ENCODE measurements at regions not wholly inside any gene's neighbourhood (a gene's known extent, or its start where the extent isn't known, plus 50 kb on each side); places are given as distances from the start of the nearest gene placed in this dataset.
A peak's percentile ranks its signal among the peaks of the same experiment; 100 is the strongest.
"Not testable (repeated sequence)": the region's sequence is repeated elsewhere in the genome, so short reads cannot be mapped to it uniquely, and the experiment has no call there.

DNA sequence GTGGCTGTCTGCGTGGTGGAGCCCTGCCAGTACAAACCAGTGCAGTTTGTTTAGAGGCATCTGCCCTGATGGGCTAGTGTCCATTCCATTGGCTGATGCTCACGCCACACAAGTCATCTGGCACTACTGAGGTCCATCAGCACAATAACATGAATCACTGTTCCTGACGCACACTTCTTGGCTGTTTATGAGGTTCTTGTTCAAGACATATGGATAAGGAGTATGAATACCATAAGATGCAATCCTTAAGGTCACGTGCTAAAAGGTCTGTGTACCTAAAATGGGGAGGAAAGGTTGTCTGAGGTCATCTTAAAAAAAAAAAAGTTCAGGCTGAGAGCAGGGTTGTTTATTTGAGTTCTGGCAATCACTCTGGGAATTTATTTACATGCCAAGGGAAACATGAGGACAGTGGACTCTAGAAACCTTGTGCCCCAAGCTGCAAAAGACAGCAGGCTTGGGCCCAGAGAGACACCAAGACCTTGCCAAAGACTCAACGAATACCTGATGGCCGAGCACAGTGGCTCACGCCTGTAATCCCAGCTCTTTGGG lies 54.1 kb upstream of the SHLD1 start:
- no peak for DNase-seq

DNA sequence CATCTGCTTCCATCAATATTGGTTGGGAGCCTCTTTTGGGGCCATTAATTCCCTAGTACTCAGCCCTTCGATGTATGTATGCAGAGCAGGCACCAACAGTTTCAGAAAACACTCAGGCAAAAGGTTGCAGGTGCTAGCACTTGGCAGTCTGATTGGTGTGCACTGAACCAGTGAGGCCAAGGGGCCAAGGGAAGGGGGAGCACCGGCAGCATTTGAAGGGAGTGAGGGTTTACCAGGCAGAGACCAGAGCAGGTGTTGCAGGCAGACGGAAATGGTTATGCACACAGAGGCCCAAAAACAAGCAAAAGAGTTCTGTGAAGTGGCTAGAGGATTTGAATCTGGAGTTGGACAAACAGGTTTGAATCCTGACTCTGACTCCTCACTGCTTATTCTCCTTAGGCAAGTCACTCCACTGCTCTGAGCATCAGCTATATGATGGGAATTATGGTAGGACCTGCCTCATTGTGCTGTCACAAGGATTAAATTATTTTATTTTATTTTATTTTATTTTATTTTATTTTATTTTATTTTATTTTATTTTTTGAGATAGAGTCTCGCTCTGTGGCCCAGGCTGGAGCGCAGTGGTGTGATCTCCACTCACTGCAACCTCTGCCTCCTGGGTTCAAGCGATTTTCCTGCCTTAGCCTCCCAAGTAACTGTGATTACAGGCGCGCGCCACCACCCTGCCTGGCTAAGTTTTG lies 58.1 kb upstream of the SHLD1 start:
- DNase-seq: no peak

DNA sequence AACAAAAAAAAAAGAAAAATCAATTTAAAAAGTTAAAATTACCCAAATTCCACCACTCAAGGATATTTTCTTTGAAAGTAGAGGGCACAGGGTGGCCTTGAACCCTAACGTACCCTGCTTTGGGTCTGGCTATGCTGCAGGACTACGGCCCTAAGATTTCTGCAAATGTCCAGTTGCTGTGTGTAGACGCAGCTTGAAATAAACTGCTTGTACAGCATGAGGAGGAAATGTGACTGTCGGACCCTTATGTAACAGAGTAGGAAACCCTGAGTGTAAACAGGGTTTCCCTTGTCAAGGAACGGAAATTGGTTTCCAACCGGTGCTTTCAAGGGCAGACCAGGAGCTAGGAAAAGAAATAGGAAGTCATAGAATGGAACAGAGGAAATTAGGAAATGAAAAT lies 60.7 kb upstream of the SHLD1 start:
- no peak for DNase-seq

DNA sequence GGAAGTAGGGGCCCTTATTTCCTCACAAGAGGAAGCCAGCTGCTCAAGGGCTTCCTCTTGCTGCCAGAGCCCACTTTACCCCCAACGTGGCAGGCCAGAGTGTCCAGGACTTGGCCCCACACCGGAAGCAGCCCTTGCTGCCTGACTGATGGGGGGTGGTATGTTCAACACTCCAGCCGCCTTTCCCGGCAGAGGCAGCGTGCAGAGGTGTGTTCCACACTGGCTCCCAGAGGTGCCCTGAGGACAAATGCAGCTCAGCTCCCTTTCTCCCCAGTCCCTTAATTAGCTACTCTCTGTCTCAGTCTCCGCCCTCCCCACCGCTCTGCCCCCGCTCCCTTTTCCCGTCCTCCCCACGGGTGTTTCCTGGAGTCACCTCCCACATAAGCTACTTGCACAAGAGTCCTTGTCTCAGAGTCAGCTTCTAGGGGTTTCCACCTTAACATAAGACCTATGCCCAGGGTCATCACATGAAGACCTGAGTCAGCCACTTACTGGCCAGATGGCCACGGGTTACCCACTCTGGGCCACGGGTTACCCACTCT lies 61.7 kb upstream of the SHLD1 start:
- no peak for DNase-seq

DNA sequence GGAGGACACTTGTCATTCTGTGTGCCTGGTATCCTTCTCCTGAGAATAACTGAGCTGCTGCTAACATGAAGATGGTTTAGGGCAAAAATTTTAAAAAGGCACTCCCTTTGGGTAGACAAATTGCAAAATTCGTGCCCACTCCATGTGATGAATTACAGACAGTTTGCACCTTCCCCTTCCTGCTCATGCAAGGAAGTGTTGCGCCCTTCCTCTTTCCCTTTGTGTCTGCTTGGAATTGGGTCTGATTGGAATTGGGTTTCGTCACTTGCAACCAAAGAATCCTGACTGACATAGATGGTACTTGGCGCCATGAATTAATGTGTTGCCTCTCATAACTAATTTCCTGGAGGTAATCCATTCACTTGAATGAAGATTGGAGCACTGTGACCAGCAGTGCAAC lies 62.3 kb upstream of the SHLD1 start:
- DNase-seq: no peak

DNA sequence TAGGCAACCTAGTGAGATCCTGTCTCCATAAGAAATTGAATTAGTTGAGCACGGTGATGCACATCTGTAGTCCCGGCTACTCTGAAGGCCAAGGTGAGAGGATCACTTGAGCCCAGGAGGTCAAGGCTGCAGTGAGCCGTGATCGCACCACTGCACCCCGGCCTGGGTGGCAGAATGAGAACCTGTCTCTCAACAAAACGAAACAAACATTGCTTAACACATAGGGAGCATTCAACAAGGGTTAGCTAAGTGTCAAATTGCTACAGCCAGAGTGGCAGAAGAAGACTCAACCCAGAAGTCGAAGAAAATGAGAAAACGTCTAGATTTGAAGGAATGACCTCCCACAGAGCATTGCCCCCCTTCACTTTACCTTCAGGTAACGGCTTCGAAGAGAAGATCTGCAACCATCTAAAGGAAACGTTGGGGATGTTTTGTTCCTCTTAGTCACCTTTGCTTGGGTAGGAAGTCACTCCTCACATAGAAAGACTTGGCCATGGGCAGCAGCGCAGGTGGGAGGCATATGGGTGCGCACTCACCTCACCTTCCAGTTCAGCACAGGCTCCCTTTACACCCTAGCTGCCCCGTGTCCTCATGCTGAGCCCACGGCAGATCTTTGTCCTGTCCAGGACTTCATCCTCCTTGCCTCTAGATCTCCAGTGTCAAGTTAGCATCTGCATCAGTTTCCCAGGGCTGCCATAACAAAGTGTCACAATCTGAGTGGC lies 63.7 kb upstream of the SHLD1 start:
- no peak for DNase-seq

DNA sequence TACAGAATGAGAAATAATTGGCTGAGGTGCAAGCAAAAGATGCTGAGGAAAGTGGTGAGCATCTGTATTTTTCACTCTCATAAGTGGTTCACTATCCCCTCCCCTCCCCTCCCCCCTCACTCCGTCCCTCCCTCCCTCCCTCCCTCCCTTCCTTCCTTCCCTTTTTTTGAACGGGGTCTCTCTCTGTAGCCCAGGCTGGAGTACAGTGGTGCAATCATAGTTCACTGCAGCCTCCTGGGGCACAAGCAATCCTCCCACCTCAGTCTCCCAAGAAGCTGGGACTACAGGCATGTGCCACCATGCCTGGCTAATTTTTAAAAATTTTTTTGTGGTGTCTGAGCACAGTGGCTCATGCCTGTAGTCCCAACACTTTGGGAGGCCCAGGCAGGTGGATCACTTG lies 67.6 kb upstream of the SHLD1 start:
- DNase-seq: not testable (repeated sequence)

DNA sequence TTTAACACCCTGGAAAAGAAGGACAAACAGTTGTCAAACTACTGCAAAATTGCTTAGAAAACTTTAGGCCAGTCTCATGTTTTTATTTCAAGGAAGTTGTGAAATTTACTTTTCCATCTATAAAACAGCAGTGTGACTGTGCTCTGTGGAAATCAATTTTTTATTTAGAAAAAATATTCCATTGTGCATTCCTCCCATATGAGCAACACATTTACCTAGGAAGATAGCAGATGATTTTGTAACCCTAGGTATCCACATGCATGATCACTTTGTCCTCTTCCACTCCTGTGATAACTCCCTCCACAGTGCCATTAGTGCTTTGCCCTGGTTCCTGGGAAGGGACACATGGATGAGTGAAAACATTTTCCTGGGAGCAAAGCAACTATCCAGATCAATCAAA lies 69.4 kb upstream of the GPCPD1 start:
- DNase-seq: no peak

DNA sequence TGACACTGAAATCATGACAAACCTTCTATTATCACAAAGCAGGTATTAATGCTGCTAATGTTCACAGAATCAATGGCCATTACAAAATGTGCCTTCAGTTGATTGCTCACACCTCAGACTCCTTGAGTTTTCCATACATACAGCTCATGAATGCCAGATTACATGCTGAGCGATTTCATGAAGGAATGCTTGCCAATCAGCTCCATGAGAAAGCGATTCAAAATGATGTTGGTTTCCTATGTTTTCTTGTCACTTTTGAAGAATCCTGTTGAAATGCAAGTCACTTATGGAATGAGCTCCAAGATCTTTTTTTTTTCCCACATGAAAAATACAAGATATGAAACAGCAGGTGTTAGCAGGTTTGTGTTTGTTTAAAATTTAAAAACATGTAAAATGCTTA lies 68.0 kb upstream of the GPCPD1 start:
- no peak for DNase-seq

DNA sequence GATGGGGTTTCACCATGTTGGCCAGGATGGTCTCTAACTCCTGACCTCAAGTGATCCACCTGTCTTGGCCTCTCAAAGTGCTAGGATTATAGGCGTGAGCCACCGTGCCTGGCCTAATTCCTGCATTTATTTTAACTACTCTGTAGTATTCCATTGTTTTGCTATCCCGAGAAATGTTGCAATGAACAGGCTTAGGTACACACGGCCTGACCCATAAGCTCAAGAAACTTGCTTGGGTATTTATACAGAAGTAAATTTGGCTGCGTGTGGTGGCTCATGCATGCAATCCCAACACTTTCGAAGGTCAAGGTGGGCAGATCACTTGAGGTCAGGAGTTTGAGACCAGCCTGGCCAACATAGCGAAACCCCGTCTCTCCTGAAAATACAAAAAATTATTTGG lies 67.1 kb upstream of the GPCPD1 start:
- DNase-seq: not testable (repeated sequence)

DNA sequence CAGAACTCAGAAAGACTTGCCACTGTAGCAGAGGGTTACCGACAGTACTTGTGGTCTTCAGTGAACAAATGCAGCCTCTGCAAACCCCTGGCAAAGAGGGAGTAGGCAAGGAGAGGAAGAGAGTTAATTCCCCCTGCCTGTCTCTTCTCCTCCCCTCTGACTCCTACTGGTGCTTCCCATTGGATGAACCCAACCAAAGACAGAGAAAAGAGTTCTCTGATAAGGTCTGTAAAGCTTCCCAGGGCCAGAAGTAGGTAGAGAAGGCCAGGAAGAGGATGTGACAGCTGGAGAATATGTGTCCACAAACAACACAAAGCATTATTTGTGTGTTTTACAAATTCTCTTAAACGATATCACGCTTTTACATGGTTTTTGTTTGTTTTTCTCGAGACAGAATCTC lies 66.6 kb upstream of the GPCPD1 start:
- no peak for DNase-seq

DNA sequence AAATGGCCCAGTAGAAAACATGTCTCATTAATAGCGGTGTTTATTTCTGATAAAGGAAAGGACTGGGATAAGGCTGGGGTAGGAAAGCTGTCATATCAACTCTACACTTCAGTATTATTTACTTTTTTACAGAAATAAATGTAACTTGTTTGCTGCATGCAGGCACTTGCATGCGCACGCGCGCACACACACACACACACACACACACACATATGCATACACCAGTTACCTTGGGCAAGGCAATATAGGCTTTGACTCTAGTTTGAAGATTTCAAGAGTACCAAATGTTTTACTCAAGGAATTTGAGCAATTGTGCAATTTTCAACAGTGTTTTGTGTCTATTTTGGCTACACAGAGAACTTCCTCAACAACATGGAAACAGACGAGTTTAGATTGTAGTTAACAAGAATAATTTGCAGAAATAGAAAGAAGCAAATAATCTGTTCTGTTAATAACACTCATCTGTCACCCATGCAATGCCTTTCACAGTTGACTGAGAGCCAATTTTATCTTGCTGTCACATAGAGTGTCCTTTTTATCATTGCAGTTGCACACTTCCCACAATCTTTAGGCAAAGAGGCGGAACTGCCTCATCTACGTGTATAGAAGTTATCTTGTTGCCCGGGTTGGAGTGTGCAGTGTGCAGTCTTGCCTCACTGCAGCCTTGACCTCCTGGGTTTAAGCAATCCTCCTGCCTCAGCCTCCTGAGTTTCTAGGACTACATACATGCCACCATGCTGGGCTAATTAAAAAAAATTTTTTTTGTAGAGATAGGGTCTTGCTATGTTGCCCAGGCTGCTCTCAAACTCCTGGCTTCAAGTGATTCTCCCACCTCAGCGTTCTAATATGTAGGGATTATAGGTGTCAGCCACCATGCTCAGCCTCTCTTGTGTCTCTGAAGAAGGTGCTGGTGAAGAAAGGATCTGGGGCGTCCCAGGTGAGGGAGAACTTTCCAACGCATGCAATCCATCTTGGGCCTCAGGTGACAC lies 64.6 kb upstream of the GPCPD1 start:
- no peak for DNase-seq

DNA sequence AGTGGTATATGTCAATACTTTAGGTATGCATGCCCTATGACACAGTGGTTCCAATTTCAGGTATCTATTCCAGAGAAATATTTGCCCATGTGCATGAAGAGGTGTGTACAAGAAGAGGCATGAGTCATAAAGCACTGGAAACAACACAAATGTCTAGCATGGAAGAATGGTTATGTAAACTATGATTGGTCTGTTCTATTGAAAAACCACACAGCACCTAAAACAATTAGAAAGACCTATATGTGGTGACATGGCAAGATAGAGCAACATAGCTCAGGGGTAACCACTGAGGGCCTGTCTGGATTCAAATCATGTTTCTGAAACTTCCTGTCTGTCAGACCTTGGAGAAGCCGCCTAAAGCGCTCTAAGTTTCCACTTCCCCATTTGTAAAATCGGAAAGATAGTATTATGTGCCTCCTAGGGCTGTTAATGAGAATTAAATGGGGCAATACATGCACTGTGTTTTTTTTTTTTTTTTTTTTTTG lies 63.4 kb upstream of the GPCPD1 start:
- peak; percentile 10 to 17 for DNase-seq

DNA sequence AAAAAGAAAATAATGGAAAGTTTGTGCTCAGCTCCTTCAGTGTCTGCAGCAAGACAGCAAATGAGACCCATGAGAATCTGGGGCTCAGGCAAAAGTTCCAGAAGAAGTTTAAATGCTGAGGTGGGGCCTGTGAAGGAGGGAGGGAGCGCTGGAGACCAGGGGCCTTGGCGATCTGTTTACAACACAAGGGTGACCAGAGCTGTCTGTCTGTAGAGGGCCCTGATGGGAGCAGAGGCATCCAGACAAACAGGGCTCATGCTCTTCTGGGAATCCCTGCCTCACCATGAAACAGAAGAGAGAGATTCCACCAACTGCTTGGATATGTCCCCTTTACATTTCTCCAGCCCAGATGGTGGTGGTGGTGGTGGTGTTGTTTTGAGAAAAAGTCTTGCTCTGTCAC lies 60.1 kb upstream of the GPCPD1 start:
- no peak for DNase-seq

DNA sequence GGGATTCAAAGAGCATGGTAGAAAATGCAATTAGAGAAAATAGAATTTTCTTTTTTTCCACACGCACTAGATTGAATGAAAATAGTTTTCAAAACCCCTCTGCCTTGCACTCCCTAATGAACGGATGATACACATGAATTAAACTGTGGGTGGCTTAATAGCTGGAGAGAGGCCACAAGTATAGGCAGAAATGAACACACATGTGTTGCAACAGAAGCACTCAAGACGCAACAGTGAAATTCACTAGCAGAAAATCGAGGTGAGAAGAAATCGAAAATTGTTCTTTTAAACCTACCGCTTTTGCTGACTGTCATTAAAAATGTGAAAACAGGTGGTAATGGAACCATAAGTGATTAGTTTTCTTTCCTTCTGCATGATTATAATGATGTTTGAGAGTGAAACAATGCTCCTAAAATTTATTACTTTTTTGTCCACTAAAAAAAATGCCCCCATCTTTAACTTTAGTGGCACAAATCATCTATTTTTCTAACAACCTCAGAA lies 59.3 kb upstream of the GPCPD1 start:
- DNase-seq: no peak

DNA sequence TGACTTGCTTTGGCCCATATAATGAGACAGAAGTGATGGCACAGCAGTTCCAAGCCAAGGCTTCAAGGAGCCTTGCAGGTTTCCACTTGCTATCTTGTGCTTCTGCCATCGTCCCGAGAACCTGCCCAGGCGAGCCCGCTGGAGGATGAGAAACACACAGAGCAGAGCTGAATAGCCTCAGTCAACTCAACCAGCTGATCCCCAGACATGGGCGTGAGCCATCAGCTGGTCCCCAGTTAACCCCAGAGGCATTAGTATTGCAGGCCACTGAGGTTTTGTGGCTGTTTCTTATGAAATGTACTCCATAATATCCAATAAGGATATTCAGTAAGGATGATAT lies 57.7 kb upstream of the GPCPD1 start:
- no peak for DNase-seq

DNA sequence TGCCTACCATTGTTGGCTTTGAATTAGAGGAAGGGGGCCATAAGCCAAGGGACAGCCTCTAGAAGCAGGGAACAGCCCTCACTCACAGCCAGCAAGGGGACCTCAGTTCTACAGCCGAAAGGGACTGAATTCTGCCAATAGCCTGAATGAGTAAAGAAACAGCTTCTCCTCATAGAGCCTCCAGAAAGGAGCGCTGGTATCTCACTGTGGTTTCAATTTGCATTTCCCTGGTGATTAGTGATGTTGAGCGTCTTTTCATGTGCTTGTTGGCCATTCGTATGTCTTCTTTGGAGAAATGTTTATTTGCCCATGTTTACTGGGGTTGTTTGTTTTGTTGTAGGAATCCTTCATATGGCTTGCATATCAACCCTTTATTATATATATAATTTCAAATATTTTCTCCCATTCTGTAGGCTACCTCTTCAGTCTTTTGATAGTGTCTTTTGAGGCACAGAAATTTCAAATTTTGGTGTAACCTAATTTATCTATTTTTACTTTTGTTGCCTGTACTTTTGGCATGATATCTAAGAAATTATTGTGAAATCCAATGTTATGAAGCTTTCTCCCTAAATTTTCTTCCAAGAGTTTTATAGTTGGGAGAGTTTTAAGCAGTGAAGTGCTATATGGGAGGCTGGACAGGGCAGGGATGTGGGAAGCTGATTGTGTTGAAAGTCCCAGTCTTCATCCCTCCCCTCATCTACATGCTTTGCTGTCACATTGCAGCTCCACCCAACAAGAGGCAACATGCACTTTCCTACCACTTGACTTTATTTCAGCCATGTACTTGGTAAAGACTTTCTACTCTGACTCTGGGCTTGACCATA lies 57.1 kb upstream of the GPCPD1 start:
- no peak for DNase-seq

DNA sequence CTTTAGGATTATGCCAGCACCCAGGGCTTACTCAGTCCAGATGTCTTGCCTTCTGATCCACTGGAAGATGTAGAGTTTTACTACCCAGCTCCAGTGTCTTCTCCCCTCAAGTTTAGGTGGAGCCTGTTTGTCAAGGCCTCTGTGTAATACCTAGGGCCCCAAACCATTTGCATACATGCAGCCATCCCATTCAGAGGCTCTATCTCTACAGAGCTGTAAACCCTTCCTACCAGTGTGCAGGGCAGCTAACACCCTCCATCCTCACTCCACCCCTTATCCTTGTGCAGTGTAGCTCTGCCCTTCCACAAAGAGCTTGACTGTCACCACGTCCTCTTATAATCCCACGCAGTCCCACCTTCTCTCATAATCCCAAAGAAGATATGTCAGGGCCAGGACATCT lies 54.6 kb upstream of the GPCPD1 start:
- no peak for DNase-seq

DNA sequence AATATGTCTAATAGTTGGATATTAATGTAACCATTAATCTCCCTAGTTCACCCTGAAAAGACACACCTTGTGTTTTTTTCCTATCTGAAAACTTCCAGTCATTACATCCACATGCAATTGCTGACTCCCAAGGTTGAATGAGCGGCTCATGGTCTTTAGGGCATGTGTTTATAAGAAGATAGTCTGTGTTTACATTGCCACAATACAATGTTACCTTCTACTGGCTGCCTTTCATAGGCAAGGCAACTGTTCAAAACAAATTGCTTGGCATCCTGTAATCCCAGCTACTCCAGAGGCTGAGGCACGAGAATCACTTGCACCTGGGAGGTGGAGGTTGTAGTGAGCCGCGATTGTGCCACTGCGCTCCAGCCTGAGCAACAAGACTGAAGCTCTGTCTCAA lies 52.6 kb upstream of the GPCPD1 start:
- DNase-seq: no peak

DNA sequence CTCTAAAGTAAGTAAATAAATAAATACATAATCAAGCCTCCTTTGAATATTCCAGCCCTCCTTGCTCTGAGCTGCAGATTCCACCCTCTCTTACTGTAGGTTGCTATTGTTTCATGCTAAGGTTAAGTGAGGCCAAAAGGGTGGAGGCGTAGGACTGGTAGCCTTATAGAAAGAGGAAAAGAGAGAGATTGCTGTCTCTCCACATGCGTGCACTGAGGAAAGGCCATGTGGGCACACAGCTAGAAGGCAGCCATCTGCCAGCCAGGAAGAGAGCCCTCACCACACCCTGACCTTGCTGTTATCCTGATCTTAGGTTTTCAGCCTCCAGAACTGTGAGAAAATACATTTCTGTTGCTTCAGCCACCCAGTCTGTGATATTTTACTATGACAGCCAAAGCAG lies 52.0 kb upstream of the GPCPD1 start:
- DNase-seq: no peak

DNA sequence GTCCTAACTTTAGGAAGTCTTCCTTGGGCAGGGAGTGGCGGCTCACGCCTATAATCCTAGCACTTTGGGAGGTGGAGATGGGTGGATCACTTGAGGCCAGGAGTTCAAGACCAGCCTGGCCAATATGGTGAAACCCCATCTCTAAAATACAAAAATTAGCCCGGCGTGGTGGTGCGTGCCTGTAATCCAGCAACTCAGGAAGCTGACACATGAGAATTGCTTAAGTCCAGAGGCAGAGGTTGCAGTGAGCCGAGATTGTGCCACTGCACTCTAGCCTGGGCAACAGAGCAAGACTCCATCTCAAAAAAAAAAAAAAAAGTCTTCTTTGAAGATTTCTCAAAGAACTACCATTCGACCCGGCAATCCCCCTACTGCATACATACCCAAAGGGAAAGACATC lies 50.0 kb upstream of the GPCPD1 start:
- not testable (repeated sequence) for DNase-seq
